ENCODE measurements at regions not wholly inside any gene's neighbourhood (a gene's known extent, or its start where the extent isn't known, plus 50 kb on each side); places are given as distances from the start of the nearest gene placed in this dataset.
A peak's percentile ranks its signal among the peaks of the same experiment; 100 is the strongest.
"Not testable (repeated sequence)": the region's sequence is repeated elsewhere in the genome, so short reads cannot be mapped to it uniquely, and the experiment has no call there.

DNA sequence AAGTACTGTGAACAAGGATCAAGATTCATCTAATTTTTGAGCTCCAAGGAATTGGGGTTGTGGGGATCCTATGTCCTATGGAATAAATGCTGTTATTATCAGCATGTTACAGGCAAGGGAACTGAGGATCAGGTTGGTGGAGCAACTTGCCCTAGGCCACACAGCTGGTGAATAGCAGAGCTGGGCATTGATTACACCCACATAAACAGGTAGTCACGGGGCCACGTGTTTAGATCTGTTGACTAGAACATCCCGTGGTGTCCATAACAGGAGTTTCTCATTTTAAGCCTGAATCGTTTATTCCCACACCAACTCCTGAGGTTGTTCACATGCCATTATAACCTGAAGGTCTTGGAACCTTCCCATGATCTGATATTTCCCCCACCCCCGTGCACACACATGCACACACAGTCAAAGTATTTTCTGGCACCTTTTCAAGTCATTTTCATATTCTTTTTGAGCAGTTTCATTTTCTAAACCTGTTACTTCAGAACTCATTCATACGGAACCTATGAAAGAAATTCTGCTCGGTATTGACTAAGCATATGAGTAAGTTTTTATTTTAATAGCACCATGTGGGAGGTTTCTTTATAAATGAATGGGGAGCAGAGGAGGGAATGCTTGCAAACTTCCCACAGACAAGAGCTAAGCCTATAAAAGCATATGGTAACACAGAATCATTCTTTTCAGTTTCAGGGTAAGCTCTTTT is 338.1 kb downstream of the ANAPC1 start:
- DNase-seq; H3K36me3 Mint-ChIP-seq (ENCODE audit: insufficient read depth); H3K27me3 Mint-ChIP-seq: not testable (repeated sequence)

DNA sequence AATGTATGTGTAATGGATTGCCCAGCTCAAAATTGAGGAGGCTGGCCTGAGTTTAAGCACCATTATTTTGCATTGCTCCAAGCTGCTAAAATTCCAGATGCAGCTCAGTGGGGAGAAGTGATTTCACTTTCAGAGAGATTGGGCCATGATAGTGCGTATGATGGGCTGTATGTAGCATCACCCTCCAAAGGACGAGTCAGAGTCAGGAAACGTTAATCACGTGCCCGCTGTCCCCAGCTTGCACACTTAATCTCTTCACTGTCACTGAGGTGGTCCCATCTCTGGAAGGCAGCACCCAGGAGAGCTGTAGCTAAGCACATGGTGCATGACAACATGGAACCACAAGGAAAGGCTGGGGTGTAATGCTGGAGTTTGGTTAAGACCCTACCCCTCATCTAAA is 337.4 kb downstream of the ANAPC1 start:
- H3K4me3 Mint-ChIP-seq, result peak overlapping the region; percentile 15 to 40
- not testable (repeated sequence) for H3K27me3 Mint-ChIP-seq; H3K9me3 Mint-ChIP-seq; DNase-seq; H3K27ac Mint-ChIP-seq; H3K4me1 Mint-ChIP-seq (ENCODE audit: low read depth in 2 of 2); H3K36me3 Mint-ChIP-seq (ENCODE audit: insufficient read depth)
- peak; percentile 22 for ATAC-seq (replicated peaks)

More for the DNA sequence above, 338.1 kb downstream of the ANAPC1 start:
- not testable (repeated sequence) for H3K9me3 Mint-ChIP-seq; H3K4me3 Mint-ChIP-seq; H3K27ac Mint-ChIP-seq; H3K4me1 Mint-ChIP-seq (ENCODE audit: low read depth in 2 of 2)
- ATAC-seq (replicated peaks), result peak; percentile 49

DNA sequence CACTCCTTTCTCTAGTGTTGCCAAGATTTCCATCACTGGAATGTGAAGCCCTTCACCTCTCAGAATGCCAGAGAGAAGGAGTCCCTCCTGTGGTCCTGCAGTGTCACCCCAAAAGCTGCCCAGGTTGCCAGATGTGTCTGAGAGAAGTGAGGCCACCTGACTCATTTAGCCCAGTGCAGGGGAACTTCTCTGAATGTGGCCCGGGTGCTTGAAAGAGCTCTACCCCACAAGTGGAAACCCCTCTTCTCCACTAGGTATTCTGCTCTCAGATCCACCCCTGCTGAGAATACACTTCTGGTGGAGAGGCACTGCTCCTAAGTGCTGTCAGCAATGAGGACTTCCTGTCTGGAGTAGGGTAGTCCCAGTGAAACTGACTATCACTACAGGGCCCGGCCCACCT is 334.8 kb downstream of the ANAPC1 start:
- ATAC-seq (replicated peaks); H3K27ac Mint-ChIP-seq; H3K27me3 Mint-ChIP-seq; H3K4me3 Mint-ChIP-seq; H3K4me1 Mint-ChIP-seq (ENCODE audit: low read depth in 2 of 2); H3K9me3 Mint-ChIP-seq; DNase-seq; H3K36me3 Mint-ChIP-seq (ENCODE audit: insufficient read depth): not testable (repeated sequence)

DNA sequence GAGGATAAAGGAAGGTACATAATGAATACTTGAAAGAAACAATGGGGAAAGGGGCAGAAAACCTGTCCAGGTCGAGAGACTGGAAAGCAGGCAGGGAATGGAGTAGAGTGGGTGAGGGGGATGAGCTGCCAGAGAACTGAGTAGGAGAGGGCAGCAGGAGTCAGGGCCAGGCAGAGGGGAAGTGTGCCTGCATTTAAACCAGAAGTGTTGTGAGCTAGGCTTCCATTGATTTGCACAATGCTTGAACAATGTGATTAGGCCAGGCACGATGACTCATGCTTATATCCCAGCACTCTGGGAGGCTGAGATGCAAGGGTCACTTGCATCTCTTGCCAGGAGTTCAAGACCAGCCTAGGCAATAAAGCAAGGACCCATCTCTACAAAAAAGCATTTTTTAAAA is 332.6 kb downstream of the ANAPC1 start:
- not testable (repeated sequence) for H3K4me3 Mint-ChIP-seq; H3K27me3 Mint-ChIP-seq; H3K4me1 Mint-ChIP-seq (ENCODE audit: low read depth in 2 of 2); ATAC-seq (replicated peaks); H3K27ac Mint-ChIP-seq; DNase-seq; H3K9me3 Mint-ChIP-seq; H3K36me3 Mint-ChIP-seq (ENCODE audit: insufficient read depth)

DNA sequence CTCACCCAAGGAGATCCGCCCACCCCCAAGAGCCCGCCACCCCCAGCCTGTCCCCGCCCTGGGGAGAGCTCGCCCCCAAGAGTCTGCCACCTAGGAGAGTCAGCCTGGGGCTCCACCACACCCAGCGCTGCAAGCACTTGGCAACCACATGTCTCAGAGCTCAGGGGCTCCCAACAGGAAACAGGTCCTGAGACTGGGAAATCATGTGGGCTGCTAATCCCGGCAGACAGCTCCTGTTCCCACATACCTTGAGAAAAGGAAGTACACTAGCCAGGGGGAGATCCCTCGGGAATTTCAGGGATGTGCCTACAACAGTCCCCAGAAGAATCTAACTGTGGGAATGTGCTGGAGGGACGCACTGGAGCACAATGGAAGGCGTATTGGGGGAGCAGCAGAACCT is 331.4 kb downstream of the ANAPC1 start:
- not testable (repeated sequence) for H3K36me3 Mint-ChIP-seq (ENCODE audit: insufficient read depth); DNase-seq; H3K27ac Mint-ChIP-seq; H3K4me3 Mint-ChIP-seq; H3K4me1 Mint-ChIP-seq (ENCODE audit: low read depth in 2 of 2); ATAC-seq (replicated peaks); H3K27me3 Mint-ChIP-seq; H3K9me3 Mint-ChIP-seq

DNA sequence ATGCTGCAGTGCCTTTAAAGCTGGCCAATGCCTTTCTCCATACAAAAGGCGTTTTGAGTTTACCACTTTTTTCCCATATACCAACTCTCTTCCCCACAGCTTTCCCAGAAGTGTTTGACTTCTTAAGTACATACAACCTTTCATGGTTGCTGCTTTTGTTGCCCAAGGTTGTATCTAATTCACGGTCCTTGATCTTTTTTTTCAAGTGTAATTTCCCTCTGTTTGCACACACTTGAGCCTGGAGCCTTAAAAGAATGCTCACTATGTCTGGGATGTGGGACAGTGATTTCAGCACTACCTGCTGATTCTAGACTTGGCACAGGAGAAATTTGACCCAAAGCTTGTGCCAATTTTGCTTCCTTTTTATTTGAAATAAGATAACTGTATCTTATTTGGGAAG is 324.7 kb downstream of the ANAPC1 start:
- H3K4me1 Mint-ChIP-seq (ENCODE audit: low read depth in 2 of 2); DNase-seq; H3K27ac Mint-ChIP-seq; H3K27me3 Mint-ChIP-seq; ATAC-seq (replicated peaks); H3K9me3 Mint-ChIP-seq; H3K4me3 Mint-ChIP-seq; H3K36me3 Mint-ChIP-seq (ENCODE audit: insufficient read depth): not testable (repeated sequence)

DNA sequence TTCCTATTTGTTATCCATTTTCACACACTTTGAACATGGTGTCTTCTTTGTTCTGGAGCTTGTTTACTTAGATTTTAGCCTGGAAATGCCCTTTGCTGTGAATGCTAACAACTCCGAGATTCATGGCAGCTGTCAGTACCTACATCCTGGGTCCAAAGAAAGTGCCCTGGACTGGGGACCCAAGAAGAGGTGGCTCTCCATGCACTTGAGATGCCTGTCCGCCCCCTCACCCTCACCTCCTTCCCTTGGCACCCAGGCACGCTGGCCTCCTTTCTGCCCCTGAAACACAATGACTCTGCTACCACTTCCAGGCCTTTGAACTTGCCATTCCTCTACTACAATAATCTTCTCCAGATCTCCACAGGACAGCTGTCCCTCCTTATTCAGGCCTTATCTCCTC is 324.2 kb downstream of the ANAPC1 start:
- not testable (repeated sequence) for ATAC-seq (replicated peaks); H3K4me3 Mint-ChIP-seq

DNA sequence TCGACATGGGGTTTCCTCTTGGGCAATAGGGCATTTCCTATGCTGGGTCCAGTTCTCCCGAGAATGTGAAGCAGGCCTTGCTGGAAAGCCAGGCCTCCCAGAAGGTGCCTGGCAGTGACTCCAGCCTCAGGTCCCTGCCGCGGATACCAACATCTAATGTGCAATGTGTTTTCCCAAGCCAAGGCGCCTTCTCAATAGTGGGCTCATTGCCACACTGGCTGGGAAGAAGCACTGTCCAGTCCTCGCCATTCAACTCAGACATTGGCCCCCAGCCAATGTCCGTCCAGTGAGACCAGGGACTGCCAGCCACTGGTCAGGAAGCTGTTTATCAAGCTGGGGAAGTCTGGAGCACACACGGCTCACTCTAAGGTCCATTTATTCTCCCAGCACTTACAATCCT is 317.9 kb downstream of the ANAPC1 start:
- DNase-seq; H3K27me3 Mint-ChIP-seq; H3K4me3 Mint-ChIP-seq; ATAC-seq (replicated peaks); H3K27ac Mint-ChIP-seq; H3K36me3 Mint-ChIP-seq (ENCODE audit: insufficient read depth); H3K4me1 Mint-ChIP-seq (ENCODE audit: low read depth in 2 of 2); H3K9me3 Mint-ChIP-seq: not testable (repeated sequence)

More for the DNA sequence above, 324.2 kb downstream of the ANAPC1 start:
- not testable (repeated sequence) for DNase-seq; H3K4me1 Mint-ChIP-seq (ENCODE audit: low read depth in 2 of 2); H3K36me3 Mint-ChIP-seq (ENCODE audit: insufficient read depth); H3K9me3 Mint-ChIP-seq; H3K27me3 Mint-ChIP-seq; H3K27ac Mint-ChIP-seq

DNA sequence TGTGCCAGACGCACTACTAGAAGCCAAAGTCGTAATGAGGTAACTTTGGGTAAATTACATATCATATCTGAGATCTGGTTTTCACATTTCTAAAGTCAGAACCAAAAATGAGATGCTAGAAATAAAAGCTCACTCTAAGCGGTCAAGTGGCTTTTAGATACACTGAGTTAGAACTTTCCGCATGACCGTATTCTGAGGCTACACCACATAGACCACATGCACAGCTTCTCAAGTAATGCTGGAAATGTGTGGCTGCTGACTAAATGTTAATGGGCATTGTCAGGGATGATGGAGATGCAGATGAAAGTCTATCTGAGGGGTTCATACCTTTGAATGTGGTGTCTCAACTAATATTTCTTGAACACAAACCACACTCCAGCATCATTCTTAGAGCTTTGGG is 316.8 kb downstream of the ANAPC1 start:
- not testable (repeated sequence) for H3K27ac Mint-ChIP-seq; H3K27me3 Mint-ChIP-seq; H3K36me3 Mint-ChIP-seq (ENCODE audit: insufficient read depth); ATAC-seq (replicated peaks); H3K9me3 Mint-ChIP-seq; H3K4me3 Mint-ChIP-seq; H3K4me1 Mint-ChIP-seq (ENCODE audit: low read depth in 2 of 2); DNase-seq

DNA sequence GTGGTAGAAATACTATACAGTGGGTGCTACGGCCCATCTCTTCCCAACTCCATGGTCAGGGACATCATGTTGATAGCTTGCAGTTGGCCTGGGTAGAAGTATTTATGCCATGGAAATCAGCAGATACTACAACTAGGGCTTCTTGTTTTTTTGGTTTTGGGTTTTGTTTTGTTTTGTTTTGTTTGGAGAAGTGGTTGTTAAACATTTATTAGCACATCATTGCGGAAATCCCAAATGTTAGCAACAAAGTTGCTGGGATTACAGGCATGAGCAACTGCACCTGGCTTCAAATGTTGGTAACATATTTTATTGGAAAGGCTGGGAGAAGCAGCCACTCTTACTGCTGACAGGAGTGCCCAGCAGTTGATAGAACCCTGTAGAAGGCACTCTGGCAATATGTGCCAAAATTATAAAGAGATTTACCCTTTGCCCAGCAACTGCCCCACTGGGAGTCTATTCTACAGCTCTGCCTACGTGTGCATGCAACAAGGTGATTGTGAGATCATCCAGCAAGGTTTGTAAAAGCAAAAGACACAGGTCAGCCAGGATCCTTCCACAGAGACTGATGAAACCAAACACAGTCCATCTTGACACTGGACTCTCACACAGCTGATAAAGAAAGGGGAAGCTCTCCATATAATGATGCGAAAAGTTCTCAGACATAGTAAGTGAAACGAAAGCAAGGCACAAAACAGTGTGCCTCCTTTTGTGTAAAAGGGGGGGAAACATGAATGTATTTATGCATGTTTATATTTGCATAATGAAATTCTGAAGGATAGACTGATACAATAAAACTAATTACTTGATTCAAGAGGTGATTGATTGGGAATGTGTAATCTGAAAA is 314.4 kb downstream of the ANAPC1 start:
- not testable (repeated sequence) for H3K27me3 Mint-ChIP-seq; H3K36me3 Mint-ChIP-seq (ENCODE audit: insufficient read depth); H3K4me1 Mint-ChIP-seq (ENCODE audit: low read depth in 2 of 2); ATAC-seq (replicated peaks); H3K9me3 Mint-ChIP-seq; DNase-seq
- Mint-ChIP-seq H3K4me3 (peak overlapping the region in 1 of 2 donors; percentile 25), H3K27ac (peak overlapping the region; percentile 35 to 44)

DNA sequence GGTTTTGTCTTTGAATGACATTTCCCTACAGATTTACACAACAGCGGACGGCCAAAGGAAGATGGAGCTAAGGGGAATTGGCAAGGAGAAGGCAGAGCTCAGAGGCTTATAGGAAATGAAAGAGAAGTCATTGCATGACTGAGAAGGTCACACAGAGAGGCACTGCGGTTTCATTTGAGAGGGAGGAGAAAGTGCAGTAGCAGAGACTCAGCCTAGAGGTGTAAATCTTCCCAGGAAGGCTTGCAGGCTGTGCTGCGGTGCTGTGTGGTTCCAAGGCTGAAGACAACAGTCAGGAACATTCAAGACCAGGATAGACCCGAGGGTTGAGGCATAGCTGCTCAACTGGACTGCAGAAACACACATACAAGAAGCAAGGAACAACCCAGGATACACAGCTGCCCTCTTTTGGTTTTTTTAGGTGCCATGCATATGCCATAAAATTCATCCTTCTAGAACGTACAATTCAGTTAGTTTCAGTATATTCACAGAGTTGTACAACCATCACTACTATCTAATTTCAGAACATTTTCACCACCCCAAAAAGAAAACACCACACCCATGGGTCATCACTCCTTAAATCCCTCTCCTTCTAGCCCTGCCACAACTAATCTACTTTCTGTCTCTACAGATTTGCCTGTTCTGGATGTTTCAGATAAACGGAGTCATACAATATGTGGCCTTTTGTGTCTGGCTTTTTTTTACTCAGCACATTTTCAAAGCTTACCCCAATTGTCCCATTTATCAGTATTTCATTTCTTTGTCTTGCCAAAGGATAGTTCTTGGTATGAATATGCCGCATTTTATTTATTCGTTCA is 313.5 kb downstream of the ANAPC1 start:
- not testable (repeated sequence) for DNase-seq; H3K36me3 Mint-ChIP-seq (ENCODE audit: insufficient read depth); H3K4me1 Mint-ChIP-seq (ENCODE audit: low read depth in 2 of 2); H3K27me3 Mint-ChIP-seq; H3K9me3 Mint-ChIP-seq
- peak; percentile 73 for ATAC-seq (replicated peaks)
- peak overlapping the region; percentile 14 to 25 for H3K4me3 Mint-ChIP-seq
- H3K27ac Mint-ChIP-seq, result peak overlapping the region in 1 of 2 donors; percentile 35

DNA sequence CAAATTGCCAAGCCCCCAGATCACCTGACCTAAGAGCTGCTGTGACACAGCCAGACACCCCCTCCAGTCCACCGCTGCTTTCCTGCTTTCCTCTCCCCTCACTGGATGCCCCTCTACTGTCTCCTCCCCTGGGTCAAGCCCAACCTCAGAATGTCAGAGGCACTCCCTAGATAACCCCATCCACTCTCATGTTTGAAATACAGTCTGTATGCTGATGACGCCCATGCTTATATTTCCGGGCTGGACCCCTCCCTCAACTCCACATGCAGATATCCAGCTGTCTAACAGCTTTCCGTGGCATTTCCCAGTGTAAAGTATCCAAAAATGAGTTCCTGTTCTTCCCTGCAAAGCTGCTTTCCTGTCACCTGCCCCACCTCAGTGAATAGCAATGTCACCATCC is 309.2 kb downstream of the ANAPC1 start:
- not testable (repeated sequence) for ATAC-seq (replicated peaks); H3K4me3 Mint-ChIP-seq; H3K36me3 Mint-ChIP-seq (ENCODE audit: insufficient read depth); H3K9me3 Mint-ChIP-seq; H3K4me1 Mint-ChIP-seq (ENCODE audit: low read depth in 2 of 2); H3K27ac Mint-ChIP-seq; H3K27me3 Mint-ChIP-seq; DNase-seq

DNA sequence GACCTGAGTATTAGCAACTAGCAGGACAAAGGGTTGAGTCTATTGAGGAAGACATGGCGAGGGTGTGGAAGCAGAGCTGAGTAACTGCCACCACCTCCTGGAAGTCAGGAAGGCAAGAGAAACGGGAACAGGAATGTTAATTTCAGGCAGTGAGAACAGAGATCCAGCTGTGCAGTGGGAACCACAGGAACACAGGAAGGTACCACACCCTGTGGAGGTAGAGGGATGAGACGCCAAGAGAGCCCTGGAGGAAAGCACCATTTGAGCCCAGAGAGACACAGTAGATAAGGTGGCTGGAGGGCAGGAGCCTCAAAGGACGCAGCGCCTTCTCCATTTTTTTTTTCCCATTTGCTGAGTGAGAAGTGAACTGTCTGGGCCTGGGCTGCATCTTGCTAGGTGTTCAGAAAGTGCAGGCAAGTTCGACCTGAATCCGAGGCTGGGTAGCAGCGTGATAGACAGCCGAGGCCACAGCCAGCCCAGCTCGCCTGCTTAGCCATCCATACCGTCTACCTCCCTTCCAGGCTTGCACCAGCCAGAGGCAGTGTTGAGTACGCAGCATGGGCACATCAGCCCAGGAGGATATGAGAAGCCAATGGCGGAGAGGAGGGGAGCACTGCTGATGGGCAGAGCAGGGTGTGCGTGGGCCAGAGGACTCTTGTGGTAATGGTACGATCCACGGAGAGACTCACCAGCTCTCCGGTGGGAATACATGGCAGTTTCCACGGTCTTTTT is 306.7 kb downstream of the ANAPC1 start:
- not testable (repeated sequence) for DNase-seq; H3K4me3 Mint-ChIP-seq; ATAC-seq (replicated peaks); H3K4me1 Mint-ChIP-seq (ENCODE audit: low read depth in 2 of 2); H3K27ac Mint-ChIP-seq; H3K9me3 Mint-ChIP-seq; H3K27me3 Mint-ChIP-seq; H3K36me3 Mint-ChIP-seq (ENCODE audit: insufficient read depth)

Measured in effector memory CD8-positive, alpha-beta T cell (primary cell).